ENCODE measurements at regions not wholly inside any gene's neighbourhood (a gene's known extent, or its start where the extent isn't known, plus 50 kb on each side); places are given as distances from the start of the nearest gene placed in this dataset. TPM values are rescaled to one million over a fixed set of nuclear protein-coding genes. Genes with fewer than 3 reads are reported as not detected.
"Not testable (repeated sequence)": the region's sequence is repeated elsewhere in the genome, so short reads cannot be mapped to it uniquely, and the experiment has no call there.

- H3K27me3 ChIP-seq; H3K4me1 ChIP-seq; H3K36me3 ChIP-seq; H3K9me3 ChIP-seq; H3K27ac ChIP-seq; DNase-seq (ENCODE audit: low spot score in 2 of 2); H3K4me3 ChIP-seq: not testable (repeated sequence)
- 77 to 87% methylated on average over 7 to 10 of the region's 11 CpGs for WGBS, 2 donors
Measured at GRCh38 chr22:16390046-16390445, 202.6 kb downstream of the CCT8L2 start.

GRCh38 chr22:16389256-16389655 is 203.4 kb downstream of the CCT8L2 start:
- H3K36me3 ChIP-seq; H3K9me3 ChIP-seq; H3K4me3 ChIP-seq; H3K4me1 ChIP-seq; DNase-seq (ENCODE audit: low spot score in 2 of 2); H3K27me3 ChIP-seq; H3K27ac ChIP-seq: not testable (repeated sequence)
- WGBS, 2 donors, result 65 to 100% methylated on average over 2 to 5 of the region's 12 CpGs

- not testable (repeated sequence) for DNase-seq (ENCODE audit: low spot score in 2 of 2); H3K4me1 ChIP-seq; H3K4me3 ChIP-seq; H3K27me3 ChIP-seq; H3K27ac ChIP-seq; H3K36me3 ChIP-seq; H3K9me3 ChIP-seq
- WGBS, 2 donors, result 87 to 100% methylated on average over 1 to 8 of the region's 12 CpGs
Measured at GRCh38 chr22:16388616-16389015, 204.0 kb downstream of the CCT8L2 start.

- H3K4me3 ChIP-seq; H3K27ac ChIP-seq; DNase-seq (ENCODE audit: low spot score in 2 of 2); H3K36me3 ChIP-seq; H3K27me3 ChIP-seq; H3K4me1 ChIP-seq; H3K9me3 ChIP-seq: not testable (repeated sequence)
- WGBS, 2 donors, result 79 to 88% methylated on average over 9 to 10 of the region's 10 CpGs
Measured at GRCh38 chr22:16388127-16388526, 204.5 kb downstream of the CCT8L2 start.

- not testable (repeated sequence) for H3K9me3 ChIP-seq; H3K36me3 ChIP-seq; H3K4me3 ChIP-seq; H3K4me1 ChIP-seq; DNase-seq (ENCODE audit: low spot score in 2 of 2); H3K27ac ChIP-seq; H3K27me3 ChIP-seq
- WGBS, 2 donors, result 90 to 96% methylated on average over 10 to 11 of the region's 11 CpGs
Measured at GRCh38 chr22:16387543-16387942, 205.1 kb downstream of the CCT8L2 start.

GRCh38 chr22:16387088-16387487 is 205.5 kb downstream of the CCT8L2 start:
- Histone ChIP-seq H3K27me3 (no peaks in the 10 kb centered on the region), H3K4me3 (no peak overlapping the region), H3K9me3 (peaks cover 0 to 6% (median 0%) of the 10 kb centered on the region in 4 donors), H3K36me3 (no peaks in the 10 kb centered on the region), H3K4me1 (no peaks in the 10 kb centered on the region), H3K27ac (no peak overlapping the region)
- WGBS, 2 donors, result 37 to 44% methylated on average over 18 to 43 of the region's 46 CpGs
- DNase-seq (ENCODE audit: low spot score in 2 of 2), result no peak
- TF ChIP-seq POLR2A (IDR thresholded peaks at IDR 0.05) (no peak), EP300 (IDR thresholded peaks at IDR 0.05) (no peak), CTCF (IDR thresholded peaks at IDR 0.05) (no peak)

- DNase-seq (ENCODE audit: low spot score in 2 of 2); H3K27me3 ChIP-seq; H3K36me3 ChIP-seq; H3K4me1 ChIP-seq; H3K27ac ChIP-seq; H3K4me3 ChIP-seq; H3K9me3 ChIP-seq: not testable (repeated sequence)
- WGBS, 2 donors, result no CpG with 5 or more reads among the region's 8 CpGs
Measured at GRCh38 chr22:16361328-16361727, 231.3 kb downstream of the CCT8L2 start.

GRCh38 chr22:16352637-16353036 is 240.0 kb downstream of the CCT8L2 start:
- H3K27ac ChIP-seq; H3K36me3 ChIP-seq; DNase-seq (ENCODE audit: low spot score in 2 of 2); H3K27me3 ChIP-seq; H3K9me3 ChIP-seq; H3K4me3 ChIP-seq; H3K4me1 ChIP-seq: not testable (repeated sequence)
- no CpG with 5 or more reads among the region's 8 CpGs for WGBS, 2 donors

GRCh38 chr22:16347083-16347482 is 245.5 kb downstream of the CCT8L2 start:
- H3K9me3 ChIP-seq; H3K27ac ChIP-seq; DNase-seq (ENCODE audit: low spot score in 2 of 2); H3K4me3 ChIP-seq; H3K27me3 ChIP-seq; H3K36me3 ChIP-seq; H3K4me1 ChIP-seq: not testable (repeated sequence)
- WGBS, 2 donors, result no CpG with 5 or more reads among the region's 7 CpGs

GRCh38 chr22:16315565-16315964 is 277.0 kb downstream of the CCT8L2 start:
- 75% methylated on average over 14 of the region's 15 CpGs; no CpG with 5 or more reads in 1 of the 2 donors for WGBS, 2 donors
- peaks cover 0 to 46% (median 0%) of the 10 kb centered on the region in 4 donors for H3K9me3 ChIP-seq
- not testable (repeated sequence) for H3K27ac ChIP-seq; DNase-seq (ENCODE audit: low spot score in 2 of 2); H3K36me3 ChIP-seq; H3K4me3 ChIP-seq; H3K4me1 ChIP-seq; H3K27me3 ChIP-seq

Small RNA genes lying in the stretch of these regions (small RNA-seq; reads per million reads assigned to genes)
- gene AC137499.1, result not detected

All from tibial nerve (tissue), 4 donors.